ENCODE measurements at regions not wholly inside any gene's neighbourhood (a gene's known extent, or its start where the extent isn't known, plus 50 kb on each side); places are given as distances from the start of the nearest gene placed in this dataset.

DNA sequence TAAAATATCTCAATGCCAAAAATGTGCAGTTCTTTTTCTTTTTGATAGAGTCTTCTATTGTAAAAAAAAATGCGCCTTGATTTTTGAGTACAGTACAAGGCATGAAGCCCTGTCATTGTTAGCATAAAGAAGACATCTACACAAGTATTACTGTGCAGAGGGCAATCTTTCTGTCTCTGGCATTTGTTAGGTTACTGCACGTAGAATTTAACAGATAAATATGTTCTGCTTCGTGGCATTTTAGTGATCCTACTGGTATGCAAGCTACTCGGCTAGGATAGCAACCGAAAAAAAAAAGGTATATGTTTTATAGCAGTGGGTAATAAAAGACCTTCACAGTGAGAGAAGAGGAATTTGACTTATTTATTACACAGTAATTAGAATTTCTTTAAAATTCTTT lies 492.9 kb upstream of the ADGRL2 start:
- TF ChIP-seq, protein P1, sequence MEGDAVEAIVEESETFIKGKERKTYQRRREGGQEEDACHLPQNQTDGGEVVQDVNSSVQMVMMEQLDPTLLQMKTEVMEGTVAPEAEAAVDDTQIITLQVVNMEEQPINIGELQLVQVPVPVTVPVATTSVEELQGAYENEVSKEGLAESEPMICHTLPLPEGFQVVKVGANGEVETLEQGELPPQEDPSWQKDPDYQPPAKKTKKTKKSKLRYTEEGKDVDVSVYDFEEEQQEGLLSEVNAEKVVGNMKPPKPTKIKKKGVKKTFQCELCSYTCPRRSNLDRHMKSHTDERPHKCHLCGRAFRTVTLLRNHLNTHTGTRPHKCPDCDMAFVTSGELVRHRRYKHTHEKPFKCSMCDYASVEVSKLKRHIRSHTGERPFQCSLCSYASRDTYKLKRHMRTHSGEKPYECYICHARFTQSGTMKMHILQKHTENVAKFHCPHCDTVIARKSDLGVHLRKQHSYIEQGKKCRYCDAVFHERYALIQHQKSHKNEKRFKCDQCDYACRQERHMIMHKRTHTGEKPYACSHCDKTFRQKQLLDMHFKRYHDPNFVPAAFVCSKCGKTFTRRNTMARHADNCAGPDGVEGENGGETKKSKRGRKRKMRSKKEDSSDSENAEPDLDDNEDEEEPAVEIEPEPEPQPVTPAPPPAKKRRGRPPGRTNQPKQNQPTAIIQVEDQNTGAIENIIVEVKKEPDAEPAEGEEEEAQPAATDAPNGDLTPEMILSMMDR (IDR thresholded peaks at IDR 0.05; ENCODE audit: poor library complexity, severe bottlenecking) = no peak
- no peak for TF ChIP-seq EP300 (conservative IDR thresholded peaks at IDR 0.05; ENCODE audit: poor library complexity, severe bottlenecking)
- TF ChIP-seq EZH2 (IDR thresholded peaks at IDR 0.05; ENCODE audit: borderline replicate concordance, insufficient read depth, low read length, poor library complexity, severe bottlenecking) = no peak
- TF ChIP-seq POLR2AphosphoS5 (IDR thresholded peaks at IDR 0.05) = no peak
- TF ChIP-seq, protein P2, sequence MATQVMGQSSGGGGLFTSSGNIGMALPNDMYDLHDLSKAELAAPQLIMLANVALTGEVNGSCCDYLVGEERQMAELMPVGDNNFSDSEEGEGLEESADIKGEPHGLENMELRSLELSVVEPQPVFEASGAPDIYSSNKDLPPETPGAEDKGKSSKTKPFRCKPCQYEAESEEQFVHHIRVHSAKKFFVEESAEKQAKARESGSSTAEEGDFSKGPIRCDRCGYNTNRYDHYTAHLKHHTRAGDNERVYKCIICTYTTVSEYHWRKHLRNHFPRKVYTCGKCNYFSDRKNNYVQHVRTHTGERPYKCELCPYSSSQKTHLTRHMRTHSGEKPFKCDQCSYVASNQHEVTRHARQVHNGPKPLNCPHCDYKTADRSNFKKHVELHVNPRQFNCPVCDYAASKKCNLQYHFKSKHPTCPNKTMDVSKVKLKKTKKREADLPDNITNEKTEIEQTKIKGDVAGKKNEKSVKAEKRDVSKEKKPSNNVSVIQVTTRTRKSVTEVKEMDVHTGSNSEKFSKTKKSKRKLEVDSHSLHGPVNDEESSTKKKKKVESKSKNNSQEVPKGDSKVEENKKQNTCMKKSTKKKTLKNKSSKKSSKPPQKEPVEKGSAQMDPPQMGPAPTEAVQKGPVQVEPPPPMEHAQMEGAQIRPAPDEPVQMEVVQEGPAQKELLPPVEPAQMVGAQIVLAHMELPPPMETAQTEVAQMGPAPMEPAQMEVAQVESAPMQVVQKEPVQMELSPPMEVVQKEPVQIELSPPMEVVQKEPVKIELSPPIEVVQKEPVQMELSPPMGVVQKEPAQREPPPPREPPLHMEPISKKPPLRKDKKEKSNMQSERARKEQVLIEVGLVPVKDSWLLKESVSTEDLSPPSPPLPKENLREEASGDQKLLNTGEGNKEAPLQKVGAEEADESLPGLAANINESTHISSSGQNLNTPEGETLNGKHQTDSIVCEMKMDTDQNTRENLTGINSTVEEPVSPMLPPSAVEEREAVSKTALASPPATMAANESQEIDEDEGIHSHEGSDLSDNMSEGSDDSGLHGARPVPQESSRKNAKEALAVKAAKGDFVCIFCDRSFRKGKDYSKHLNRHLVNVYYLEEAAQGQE (IDR thresholded peaks at IDR 0.05; ENCODE audit: borderline replicate concordance) = no peak
- TF ChIP-seq MXI1 (conservative IDR thresholded peaks at IDR 0.05; ENCODE audit: poor library complexity, severe bottlenecking) = no peak
- TF ChIP-seq SMC3 (conservative IDR thresholded peaks at IDR 0.05; ENCODE audit: poor library complexity) = no peak
- no peak for TF ChIP-seq RAD21 (conservative IDR thresholded peaks at IDR 0.05)
- no peak for TF ChIP-seq TAF1 (IDR thresholded peaks at IDR 0.05; ENCODE audit: low read depth)

All from neural cell (in vitro differentiated cells).